HG03432 (cell line): ENCODE measurements at regions not wholly inside any gene's neighbourhood (a gene's known extent, or its start where the extent isn't known, plus 50 kb on each side); places are given as distances from the start of the nearest gene placed in this dataset.

ENCODE experiments used
- ATAC-seq: cut with Tn5 transposase; IDR thresholded peaks from one replicate; pipeline ENCODE4 v1.9.1; 2021; ENCODE audit warnings: mild to moderate bottlenecking, moderate library complexity; ENCODE audit not compliant: unreplicated experiment

GRCh38 chr16:80198311-80199299 is 342.2 kb upstream of the DYNLRB2 start:
- ATAC-seq, result no peak

DNA sequence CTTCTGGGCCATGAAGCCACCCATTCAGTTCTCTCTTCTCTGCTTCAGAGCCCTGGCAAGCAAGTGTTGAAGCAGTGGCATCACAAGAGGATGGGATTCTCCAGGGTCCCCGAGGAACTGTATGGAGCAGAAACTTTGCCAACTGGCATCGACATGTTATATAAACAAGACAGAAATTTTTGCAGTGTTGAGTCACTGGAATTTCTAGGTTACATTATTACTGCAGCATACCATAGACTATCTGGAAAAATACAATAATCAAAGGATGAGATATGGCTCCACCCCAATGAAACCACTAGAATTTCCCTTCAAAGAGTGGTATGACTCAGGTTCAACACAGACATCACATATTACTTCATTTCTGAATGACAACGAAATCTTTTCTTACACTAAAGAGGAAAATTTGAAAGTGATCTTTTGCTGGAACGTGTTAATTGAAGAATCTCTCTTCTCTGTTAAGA is 343.0 kb upstream of the DYNLRB2 start:
- peak; percentile 63 for ATAC-seq

DNA sequence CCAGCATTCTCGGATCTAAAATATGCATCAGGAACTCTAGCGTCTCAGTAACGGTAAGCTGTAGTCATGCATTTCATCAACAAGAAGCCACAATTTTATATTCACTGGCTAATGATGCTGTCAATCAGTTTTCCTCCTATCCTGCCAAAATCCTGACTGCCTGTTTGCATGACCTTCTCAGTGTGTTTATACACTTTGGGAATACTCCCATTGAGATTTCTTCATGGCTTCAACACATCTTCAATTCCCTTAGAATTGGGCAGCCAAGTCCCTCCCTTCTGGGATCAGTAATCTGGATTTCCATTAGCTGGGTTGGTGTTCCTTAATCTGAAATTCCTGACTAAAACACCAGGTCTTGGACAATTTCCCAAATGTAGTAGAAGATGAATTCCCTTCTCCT is 348.9 kb upstream of the DYNLRB2 start:
- ATAC-seq, result no peak

DNA sequence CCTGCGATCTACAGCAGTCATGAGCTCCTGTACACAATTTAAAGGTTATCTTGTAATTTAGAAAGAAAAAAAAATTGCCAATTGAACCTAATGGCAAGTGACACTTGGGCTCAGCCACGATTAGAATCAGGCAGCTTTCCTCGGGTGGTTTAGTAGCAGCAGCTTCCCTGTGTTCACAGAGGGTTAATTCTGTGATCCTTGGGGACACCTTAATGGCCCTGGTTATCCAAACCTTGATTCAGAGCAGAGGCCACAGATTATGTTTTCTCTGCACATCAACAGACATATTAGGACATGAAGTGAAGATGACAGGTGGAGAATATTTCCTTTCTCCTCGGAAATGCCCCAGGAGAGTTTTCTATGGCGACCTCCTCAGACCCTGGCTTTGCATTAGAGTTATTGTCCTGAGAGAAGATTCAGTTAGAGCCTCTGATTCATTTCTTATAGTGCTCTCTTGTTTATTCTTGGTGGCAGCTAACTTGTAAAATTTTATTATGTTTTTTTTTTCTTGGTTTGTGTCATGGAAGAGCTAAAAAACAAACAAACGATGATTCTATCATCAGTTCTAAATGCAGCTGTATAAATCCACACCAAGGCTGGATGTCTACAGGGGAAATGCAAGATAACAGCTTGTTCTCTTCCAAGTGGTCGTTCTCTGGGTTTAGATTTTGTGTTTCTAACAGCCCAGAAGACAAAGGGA is 351.2 kb upstream of the DYNLRB2 start:
- ATAC-seq, result no peak

- ATAC-seq, result no peak
Observed at GRCh38 chr16:80176114-80176513, 364.7 kb upstream of the DYNLRB2 start.

GRCh38 chr16:80175011-80175410 is 365.8 kb upstream of the DYNLRB2 start:
- ATAC-seq, result no peak

- no peak for ATAC-seq
Observed at GRCh38 chr16:80174416-80174815, 366.4 kb upstream of the DYNLRB2 start.

GRCh38 chr16:80171746-80172145 is 369.0 kb upstream of the DYNLRB2 start:
- ATAC-seq, result no peak

DNA sequence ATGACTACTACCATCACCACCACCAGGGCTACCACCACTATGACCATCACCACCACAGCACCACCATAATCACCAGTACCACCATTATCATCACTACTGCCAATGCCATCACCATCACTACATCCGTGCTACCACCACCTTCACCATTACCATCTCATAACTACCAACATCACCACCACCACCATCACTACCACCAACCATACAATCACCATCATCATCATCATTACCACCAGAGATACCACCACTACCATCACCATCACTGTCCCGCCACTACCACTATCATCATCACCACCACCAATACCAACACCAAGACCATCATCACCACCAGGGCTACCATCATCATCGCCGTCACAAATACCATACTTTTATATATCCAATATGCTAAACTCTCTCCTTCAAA is 369.6 kb upstream of the DYNLRB2 start:
- no peak for ATAC-seq

DNA sequence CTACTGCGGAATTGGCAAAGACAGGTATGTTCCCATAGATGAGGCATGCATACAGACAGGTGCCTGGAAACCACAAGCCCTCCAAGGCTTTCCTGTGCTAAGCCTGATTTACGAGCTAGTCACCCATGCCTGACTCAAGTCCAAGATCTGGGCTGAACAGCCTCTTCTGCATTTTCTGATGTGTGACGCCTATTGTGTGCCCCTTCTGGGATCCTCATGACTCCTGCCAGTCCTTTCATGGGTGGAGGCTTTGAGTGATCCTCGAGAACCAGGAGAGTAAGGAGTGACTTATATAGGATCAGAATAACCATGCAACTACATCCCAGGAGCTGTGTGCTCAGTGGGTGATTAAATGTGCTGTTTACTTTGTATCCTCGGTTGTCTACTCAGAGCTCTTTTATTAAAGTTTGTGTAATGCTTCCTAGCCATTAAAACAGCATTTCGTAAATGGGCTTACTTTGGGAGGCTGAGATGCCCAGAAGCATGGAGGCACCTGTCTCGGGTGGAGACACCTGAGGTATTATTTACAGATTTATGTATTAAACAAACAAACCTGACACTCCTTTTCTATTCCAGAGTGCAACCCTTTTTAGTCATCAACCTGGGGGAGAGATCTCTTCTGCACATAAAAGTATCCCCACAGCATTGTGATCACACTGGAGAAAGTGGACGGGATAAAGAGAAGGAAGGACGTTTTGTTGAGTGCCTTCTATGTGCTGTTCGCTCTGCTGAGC is 373.0 kb upstream of the DYNLRB2 start:
- ATAC-seq, result no peak

- no peak for ATAC-seq
Observed at GRCh38 chr16:80166082-80166481, 374.7 kb upstream of the DYNLRB2 start.

DNA sequence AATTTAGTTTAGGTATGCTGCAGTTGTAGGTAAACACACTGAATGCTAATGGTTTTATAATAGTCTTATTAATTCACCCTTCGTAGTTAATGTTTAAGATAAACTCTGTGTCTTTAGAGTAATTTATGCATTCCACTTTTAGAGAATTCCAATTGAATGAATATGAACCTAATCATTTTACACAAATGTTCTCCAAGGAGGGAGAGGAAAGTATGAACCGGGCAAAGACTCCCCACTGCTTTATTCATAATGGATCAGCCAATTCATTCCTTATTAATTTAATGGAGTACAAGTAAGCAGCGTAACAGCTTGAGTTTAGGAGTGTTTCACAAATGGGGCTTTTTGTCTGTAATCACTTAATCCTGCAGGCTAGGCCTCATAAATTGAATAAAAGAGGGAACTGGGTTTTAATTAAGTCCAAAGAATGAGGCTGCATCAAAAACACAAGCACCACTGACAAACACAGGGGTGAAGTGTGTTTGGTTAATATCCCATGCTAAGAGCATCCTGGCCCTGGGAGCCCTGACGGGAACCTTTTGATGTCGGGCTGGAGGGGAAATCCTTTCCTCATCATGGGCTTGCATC is 375.7 kb upstream of the DYNLRB2 start:
- ATAC-seq, result no peak

GRCh38 chr16:80163339-80163738 is 377.5 kb upstream of the DYNLRB2 start:
- no peak for ATAC-seq

DNA sequence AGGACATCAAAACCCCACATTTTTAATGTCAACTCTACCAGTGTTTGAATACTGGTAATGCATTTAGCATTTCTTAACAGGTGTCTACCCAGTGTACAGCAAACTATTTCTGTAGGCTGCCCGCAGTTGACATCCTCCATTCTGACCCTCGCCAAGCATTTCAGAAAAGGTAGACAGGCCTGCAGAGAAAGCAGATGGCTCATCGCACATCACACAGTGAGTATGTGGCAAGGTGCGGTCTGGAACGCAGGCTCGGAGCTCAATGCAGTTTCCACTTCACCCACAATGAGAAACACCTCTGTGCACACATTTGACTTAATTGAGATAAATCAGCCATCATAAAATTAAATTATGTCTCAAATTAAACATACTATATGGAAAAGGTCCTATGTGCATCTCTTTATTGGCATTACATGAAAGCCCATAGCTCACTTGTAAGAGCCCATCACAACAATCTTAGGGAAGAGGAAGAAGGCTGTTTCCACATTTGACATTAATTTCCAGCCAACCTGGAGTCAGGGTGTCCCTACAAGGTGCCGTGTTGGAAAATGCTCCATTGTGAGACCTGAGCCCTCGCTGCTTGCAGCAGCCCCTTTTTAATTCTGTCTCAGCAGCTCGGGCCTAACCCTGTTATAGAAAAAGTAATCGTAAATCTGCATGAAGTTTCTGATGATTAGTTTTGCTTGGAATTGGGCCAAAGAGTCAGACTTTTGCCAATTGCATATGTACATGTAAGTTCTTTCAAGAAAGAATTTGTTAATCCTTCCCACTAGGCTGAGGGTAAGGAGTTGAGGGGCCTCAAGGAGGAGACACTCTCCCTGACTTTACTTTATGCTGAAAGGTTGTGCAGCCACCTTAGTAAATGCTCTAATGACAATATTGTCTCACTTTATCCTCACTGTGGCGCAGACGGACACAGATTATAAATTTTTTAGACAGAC is 378.7 kb upstream of the DYNLRB2 start:
- ATAC-seq, result no peak

- ATAC-seq, result no peak
Observed at GRCh38 chr16:80158766-80159165, 382.0 kb upstream of the DYNLRB2 start.

- no peak for ATAC-seq
Observed at GRCh38 chr16:80151722-80152111, 389.1 kb upstream of the DYNLRB2 start.

- no peak for ATAC-seq
Observed at GRCh38 chr16:80150978-80151721, 389.6 kb upstream of the DYNLRB2 start.

DNA sequence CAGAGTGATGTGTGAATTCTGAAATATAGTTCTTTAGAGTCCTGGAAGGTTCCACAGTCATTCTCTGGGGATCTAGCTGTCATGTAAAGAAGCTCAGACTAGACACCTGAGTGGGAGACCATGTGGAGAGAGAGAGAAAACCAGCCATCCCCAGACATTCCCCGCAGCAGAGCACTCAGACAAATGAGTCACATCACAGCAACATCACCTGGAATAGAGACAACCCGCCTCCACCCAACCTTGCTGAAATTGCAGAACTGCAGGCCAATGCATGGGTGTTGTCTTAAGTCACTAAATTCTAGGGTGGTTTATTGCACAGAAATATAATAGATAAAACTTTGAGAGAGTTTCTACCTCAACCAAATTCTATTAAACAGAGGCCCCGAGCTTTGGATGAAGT is 392.0 kb upstream of the DYNLRB2 start:
- no peak for ATAC-seq

DNA sequence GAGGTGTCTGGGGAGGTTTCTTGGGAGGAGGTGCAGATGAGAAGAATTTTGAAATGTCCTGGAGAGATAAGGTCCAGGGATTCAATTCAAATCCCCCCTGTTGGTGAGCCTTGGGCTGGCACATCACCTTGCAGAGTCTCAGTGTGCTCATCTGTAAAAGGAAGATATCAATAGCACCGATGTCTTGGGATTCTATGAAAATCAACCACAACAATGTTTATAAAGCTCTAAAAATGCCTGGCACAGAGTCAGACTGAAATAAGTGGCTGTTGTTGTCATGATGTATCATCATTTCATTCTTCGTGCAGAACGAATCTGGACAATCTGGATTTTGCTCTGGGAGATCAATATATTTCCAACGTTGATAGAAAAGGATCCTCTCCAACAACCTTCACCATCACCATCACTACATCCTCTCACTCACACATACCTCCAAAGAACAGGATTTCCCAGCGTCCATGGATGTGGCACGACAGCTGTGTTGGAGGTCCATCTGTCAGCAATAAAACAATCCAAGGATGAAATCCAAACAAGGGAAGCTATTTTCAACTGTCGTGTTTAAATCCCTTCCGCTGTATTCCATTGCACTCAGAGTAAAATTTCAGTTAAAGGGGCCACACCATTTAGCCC is 393.7 kb upstream of the DYNLRB2 start:
- no peak for ATAC-seq
